ENCODE measurements at regions not wholly inside any gene's neighbourhood (a gene's known extent, or its start where the extent isn't known, plus 50 kb on each side); places are given as distances from the start of the nearest gene placed in this dataset.

DNA sequence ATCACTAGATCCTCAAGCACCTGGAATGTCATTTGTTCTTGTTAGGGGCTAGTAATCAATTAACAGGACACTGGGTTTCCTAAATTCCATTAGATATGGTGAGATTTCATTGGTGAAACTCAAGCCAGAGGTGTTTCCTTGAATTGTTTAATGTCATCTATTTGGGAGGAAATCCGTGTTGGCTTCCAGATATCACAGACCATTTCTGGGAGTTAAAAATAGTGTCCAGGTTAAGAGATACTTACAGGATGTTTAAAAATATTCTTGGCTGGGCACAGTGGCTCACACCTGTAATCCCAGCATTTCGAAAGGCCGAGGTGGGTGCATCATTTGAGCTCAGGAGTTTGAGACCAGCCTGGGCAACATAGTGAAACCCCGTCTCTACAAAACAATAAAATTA lies 688.3 kb upstream of the WWC1 start:
- no peak for DNase-seq
- H3K36me3 ChIP-seq (replicated peaks; ENCODE audit: control insufficient read depth, insufficient read depth, low read length) = no peaks in the 10 kb centered on the region
- H3K27me3 ChIP-seq (ENCODE audit: control insufficient read depth, insufficient read depth, low read length) = no peaks in the 10 kb centered on the region
- no peak overlapping the region for H3K4me3 ChIP-seq (ENCODE audit: insufficient read depth, low read depth, low read length)

DNA sequence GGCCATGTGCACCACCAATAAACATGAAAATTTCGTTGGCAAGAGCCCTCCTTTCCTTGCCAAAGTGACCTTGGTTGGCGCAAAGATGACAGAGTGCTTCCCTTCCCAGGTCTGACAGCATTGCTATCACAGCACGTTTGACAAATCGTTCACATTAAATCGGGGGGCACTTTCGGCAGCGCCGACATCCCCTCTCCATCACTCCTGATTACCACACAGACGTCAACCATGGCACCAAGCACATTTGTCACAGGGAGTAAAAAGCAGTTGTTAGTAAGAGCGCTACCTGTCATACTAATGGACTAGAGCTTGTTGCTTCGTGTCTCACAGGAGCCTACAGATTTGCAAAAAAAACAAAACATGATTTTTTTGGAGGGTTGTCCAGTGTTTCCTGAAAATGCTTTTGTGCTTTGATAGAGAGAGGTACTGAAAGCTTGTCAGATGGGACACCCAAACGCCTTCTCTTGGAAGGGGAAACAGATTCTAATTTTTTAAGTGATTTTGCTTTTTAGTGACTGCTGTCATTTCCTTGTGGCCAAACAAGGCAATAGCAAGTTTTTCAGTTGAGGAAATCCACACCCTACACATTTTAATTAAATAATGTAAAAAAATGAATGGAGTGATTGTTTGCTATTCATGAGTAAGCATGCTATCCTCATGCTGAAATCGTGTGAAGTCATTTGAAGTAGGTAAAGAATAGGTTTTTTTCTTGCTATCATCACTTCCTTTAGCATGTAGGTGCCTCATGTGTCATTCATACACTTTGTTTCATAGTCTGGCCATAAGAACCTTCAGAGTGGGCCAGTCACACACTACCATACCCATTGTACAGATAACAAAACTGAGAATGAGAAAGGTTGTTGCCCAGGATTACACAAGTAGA lies 682.8 kb upstream of the WWC1 start:
- DNase-seq = no peak
- Histone ChIP-seq H3K27me3 (ENCODE audit: control insufficient read depth, insufficient read depth, low read length) (no peaks in the 10 kb centered on the region), H3K36me3 (replicated peaks; ENCODE audit: control insufficient read depth, insufficient read depth, low read length) (no peaks in the 10 kb centered on the region), H3K4me3 (ENCODE audit: insufficient read depth, low read depth, low read length) (no peak overlapping the region)

DNA sequence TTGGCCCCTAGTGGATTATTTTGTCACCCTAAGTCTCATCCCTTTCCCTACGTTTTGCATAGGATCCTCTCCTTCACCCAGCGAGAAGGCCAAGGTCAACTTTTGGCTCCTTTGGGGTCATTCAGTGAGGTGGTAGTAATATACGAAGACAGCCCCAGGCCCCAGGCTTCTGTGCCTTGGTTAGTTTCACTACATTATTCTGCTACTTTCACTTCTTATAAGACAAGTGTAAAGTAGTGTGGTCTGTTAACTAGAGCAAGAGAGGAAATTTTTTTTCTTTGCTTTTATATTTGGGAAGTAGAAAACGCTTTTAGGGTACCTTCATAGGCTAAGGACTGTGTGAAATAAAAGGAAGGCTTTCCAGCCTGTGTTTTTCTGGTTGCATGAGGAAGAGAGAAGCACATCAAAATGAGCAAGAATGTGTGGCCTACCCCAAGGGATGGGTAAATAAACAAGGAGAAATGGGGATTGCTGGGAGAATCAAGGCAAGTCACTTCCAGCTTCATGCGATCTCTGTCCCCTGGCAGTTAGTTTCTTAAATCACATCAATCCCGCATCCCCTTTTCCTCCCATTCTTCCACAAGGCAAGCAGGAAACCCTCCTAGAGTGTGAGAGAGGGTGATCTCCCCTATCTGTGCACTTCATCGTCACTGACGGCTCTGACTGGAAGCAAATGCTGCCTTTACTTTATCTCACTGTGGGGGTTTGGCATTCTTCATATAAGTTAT lies 677.0 kb upstream of the WWC1 start:
- no peak for DNase-seq
- Histone ChIP-seq H3K4me3 (ENCODE audit: insufficient read depth, low read depth, low read length) (no peak overlapping the region), H3K27me3 (ENCODE audit: control insufficient read depth, insufficient read depth, low read length) (no peaks in the 10 kb centered on the region), H3K36me3 (replicated peaks; ENCODE audit: control insufficient read depth, insufficient read depth, low read length) (no peaks in the 10 kb centered on the region)

DNA sequence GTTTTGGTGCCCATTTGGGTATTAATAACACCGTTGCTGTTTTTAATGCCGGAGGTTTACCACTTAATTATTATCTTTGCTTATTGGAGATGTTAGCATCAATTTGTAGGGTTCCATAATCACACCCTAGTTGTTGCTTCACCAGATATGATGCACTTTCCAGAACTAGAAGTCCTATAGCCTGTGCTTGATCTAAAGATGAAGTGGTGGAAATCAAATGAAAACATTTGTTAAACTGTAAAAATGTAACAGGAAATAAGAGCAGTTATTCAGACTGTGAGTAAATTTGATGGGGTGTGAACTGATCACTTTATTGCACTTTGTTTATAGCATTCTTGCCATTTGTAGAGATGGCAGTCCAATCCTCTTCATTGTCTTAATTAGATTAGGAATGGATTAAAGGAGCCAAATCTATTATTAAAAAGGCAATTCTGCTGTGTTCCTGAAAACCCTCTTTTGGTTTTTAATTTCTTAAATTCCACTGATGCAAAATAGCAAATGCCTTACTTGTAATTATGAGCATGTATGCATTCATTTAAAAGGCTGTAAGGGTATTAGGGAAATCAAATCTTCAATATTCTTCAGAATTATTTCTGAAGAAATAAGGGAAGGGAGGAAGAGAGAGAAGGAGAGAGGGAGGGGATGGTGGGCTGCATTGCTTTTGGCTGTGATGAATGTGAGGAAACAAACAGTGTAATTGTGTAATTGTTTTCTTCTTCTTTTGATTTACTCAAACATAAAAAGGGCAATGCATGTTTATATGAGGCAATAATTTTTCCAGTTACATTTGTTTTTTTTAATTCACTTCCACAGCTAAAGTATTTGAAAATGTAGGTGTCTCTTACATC lies 675.2 kb upstream of the WWC1 start:
- no peak for DNase-seq
- no peaks in the 10 kb centered on the region for H3K36me3 ChIP-seq (replicated peaks; ENCODE audit: control insufficient read depth, insufficient read depth, low read length)
- H3K4me3 ChIP-seq (ENCODE audit: insufficient read depth, low read depth, low read length) = no peak overlapping the region
- H3K27me3 ChIP-seq (ENCODE audit: control insufficient read depth, insufficient read depth, low read length) = no peaks in the 10 kb centered on the region

DNA sequence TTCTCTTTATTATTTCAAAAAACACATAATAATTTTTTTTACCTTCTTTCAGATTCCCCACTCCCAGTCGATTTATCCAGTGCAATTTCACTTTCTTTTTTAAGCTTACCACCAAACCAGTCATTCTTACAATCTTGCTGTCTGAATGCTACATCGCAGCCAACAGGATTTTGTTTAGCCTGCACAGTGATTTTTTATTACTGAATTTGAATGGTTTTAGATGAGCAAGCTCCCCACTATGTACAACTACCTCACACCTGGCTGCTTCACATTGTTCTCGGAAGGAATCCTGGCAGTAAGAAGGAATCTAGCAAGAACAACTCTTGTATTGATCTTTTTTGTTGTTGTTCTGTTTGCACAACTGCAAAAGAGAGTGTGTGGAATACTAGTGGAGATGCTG lies 668.1 kb upstream of the WWC1 start:
- Histone ChIP-seq H3K4me3 (ENCODE audit: insufficient read depth, low read depth, low read length) (no peak overlapping the region), H3K36me3 (replicated peaks; ENCODE audit: control insufficient read depth, insufficient read depth, low read length) (no peaks in the 10 kb centered on the region), H3K27me3 (ENCODE audit: control insufficient read depth, insufficient read depth, low read length) (no peaks in the 10 kb centered on the region)
- no peak for DNase-seq

DNA sequence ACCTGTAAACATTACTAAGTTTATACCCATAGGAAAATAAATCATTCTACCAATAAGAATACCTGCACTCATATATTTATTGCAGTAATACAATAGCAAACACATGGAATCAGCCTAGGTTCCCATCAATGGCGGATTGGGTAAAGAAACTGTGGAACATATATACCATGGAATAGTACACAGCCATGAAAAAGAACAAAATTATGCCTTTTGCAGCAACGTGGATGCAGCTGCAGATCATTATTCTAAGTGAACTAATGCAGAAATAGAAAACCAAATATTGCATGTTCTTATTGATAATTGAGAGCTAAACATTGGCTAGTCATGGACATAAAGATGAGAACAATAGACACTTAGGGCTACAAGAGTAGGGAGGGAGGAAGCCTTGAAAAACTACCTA lies 667.4 kb upstream of the WWC1 start:
- no peaks in the 10 kb centered on the region for H3K27me3 ChIP-seq (ENCODE audit: control insufficient read depth, insufficient read depth, low read length)
- H3K36me3 ChIP-seq (replicated peaks; ENCODE audit: control insufficient read depth, insufficient read depth, low read length) = no peaks in the 10 kb centered on the region
- H3K4me3 ChIP-seq (ENCODE audit: insufficient read depth, low read depth, low read length) = no peak overlapping the region
- DNase-seq = no peak

DNA sequence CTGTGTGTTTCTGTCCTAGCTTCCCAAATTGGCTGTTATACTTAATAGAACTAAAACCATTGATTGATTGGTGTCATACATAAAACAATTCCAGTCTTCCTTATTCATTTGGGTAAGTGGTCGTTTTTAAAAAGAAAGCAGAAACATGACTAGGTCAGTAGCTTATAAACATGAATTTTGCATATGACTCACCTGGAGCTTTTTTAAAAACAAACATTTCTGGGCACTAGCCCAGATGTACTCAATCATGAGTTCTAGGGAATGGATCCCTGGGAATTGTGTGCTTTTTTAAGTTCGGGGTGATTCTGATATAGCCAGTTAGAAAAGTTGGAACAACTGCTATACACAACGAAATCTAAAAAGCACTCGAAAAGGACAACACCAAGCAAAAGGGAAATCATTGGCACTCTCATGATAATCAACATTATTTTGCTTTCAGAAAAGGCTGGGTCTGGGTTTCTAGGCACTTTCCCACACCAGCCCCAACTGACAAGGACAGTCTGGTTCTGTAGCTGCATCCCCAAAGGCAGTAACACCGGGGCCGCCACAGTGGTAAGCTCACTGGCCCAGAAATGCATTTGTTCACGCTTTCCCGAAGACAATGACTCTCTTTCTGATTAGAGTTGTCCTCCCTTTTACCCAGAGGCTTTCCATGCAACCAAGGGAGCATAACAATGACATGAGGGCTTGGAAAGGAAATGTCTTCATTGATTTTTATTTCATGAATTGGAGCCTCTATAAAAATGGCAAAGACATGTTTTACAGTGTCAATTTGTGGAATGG lies 664.9 kb upstream of the WWC1 start:
- no peak for DNase-seq
- no peaks in the 10 kb centered on the region for H3K36me3 ChIP-seq (replicated peaks; ENCODE audit: control insufficient read depth, insufficient read depth, low read length)
- H3K27me3 ChIP-seq (ENCODE audit: control insufficient read depth, insufficient read depth, low read length) = no peaks in the 10 kb centered on the region
- H3K4me3 ChIP-seq (ENCODE audit: insufficient read depth, low read depth, low read length) = no peak overlapping the region

DNA sequence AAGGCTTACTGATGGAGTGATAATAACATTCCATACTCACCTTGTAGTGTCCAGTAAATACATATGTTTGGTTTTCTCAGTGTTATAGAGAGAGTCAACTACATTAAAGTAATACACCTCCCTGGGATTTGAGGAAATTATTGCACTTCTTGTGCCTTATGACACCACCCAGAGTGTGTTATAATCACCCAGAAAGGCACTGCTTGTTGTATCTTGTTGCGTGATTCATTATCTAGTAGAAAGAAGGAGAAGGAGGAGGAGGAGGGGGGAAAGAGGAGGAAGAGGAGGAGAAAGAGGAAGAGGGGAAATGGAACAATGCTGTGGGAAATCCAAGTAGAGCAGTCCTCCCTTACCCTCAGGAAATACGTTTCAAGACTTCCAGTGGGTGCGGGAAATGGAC lies 661.8 kb upstream of the WWC1 start:
- DNase-seq = no peak
- H3K4me3 ChIP-seq (ENCODE audit: insufficient read depth, low read depth, low read length) = no peak overlapping the region
- H3K27me3 ChIP-seq (ENCODE audit: control insufficient read depth, insufficient read depth, low read length) = no peaks in the 10 kb centered on the region
- no peaks in the 10 kb centered on the region for H3K36me3 ChIP-seq (replicated peaks; ENCODE audit: control insufficient read depth, insufficient read depth, low read length)

DNA sequence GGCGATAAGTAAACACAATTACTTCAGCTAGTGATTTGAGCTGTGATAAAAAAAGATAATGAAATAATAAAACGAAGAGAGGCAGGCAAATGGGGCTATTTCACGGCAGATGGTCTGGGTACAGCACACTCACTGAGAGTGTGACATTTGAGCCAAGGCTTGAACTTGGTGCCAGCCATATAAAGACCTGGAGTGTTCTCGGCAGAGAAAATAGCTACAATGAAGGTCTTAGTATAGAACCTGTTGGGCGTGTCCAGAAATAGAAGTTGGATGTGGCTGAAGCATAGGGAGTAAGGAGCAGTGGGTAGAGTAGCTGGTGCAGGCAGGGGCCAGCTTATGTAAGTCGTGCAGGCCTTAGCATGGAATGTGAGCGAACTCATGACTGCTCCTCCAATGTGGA lies 660.3 kb upstream of the WWC1 start:
- Histone ChIP-seq H3K27me3 (ENCODE audit: control insufficient read depth, insufficient read depth, low read length) (no peaks in the 10 kb centered on the region), H3K4me3 (ENCODE audit: insufficient read depth, low read depth, low read length) (no peak overlapping the region), H3K36me3 (replicated peaks; ENCODE audit: control insufficient read depth, insufficient read depth, low read length) (no peaks in the 10 kb centered on the region)
- no peak for DNase-seq

DNA sequence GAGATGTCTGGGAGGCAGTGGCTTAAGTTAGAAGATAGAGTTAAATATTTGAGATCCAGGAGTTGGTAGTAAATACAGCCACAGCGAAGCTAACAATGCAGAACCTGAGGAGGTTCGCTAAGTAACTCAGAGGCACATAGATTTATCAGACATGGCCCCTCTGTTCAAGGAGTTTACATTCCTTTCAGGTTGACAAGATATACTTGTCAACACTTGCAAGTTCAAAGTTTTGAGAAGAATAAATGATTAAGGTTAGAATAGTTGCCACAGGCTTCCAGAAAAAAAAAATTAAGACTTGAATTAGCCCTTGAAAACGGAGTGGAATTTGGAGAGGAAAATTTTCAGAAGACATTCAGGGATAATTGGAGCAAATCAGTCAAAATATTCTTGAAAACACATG lies 658.3 kb upstream of the WWC1 start:
- DNase-seq = no peak
- H3K36me3 ChIP-seq (replicated peaks; ENCODE audit: control insufficient read depth, insufficient read depth, low read length) = no peaks in the 10 kb centered on the region
- H3K4me3 ChIP-seq (ENCODE audit: insufficient read depth, low read depth, low read length) = no peak overlapping the region
- no peaks in the 10 kb centered on the region for H3K27me3 ChIP-seq (ENCODE audit: control insufficient read depth, insufficient read depth, low read length)

DNA sequence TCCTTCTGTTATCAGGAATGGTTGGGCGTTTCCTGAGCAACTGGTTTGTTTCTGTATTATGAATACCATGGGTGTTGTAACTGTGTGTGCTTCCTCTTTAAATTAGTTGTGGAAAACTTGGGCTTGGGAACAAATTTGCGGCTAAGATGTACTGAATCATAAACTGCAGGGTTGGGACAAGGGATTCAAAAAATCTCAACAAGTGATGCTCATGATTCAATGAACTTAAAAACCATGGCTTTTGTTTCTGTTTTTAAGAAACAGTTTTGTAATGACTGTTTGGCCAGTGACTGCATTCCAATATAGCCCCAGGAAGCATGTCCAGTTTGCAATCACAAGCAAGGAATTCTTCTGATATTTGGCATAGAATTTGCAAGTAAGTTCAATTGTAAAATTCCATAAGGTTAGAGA lies 657.5 kb upstream of the WWC1 start:
- Histone ChIP-seq H3K4me3 (ENCODE audit: insufficient read depth, low read depth, low read length) (no peak overlapping the region), H3K36me3 (replicated peaks; ENCODE audit: control insufficient read depth, insufficient read depth, low read length) (no peaks in the 10 kb centered on the region), H3K27me3 (ENCODE audit: control insufficient read depth, insufficient read depth, low read length) (no peaks in the 10 kb centered on the region)
- DNase-seq = no peak

DNA sequence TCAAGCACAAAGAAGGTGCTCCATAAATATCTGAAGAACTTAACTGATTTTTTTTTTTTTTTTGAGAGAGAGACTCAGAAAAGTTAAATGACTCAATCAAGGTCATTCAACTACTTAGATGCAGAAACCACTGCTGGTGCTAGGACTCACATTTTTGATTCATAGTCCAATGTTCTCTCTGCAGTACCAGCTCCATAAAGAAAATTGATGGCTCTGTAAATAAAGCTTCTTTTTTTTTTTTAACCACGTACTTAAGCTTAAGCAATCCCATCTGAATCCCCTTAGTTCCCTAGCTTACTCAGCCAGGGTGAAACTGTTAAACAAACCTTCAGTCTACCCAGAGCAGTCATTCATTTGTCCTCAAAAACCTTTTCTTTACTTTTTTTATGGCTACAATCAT lies 657.0 kb upstream of the WWC1 start:
- no peak for DNase-seq
- H3K27me3 ChIP-seq (ENCODE audit: control insufficient read depth, insufficient read depth, low read length) = no peaks in the 10 kb centered on the region
- H3K36me3 ChIP-seq (replicated peaks; ENCODE audit: control insufficient read depth, insufficient read depth, low read length) = no peaks in the 10 kb centered on the region
- H3K4me3 ChIP-seq (ENCODE audit: insufficient read depth, low read depth, low read length) = no peak overlapping the region

DNA sequence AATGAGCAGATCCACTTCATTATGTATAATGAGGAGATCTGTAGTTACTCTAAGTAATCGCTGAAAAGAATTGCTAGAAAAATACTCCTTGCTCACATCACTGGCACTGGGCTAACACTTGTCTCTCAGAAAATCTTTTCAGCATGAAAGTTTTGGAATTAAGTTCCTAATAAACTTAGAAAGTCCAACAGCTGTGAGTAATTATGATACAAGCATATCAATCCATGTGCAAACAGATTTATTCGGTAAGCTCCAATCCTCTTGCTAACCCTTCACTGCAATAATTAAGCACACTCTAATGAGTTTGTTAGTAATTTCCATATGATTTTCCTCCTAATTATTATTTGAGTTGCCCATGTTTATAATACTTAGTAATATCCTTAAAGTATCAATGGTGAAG lies 652.6 kb upstream of the WWC1 start:
- H3K4me3 ChIP-seq (ENCODE audit: insufficient read depth, low read depth, low read length) = no peak overlapping the region
- no peaks in the 10 kb centered on the region for H3K36me3 ChIP-seq (replicated peaks; ENCODE audit: control insufficient read depth, insufficient read depth, low read length)
- no peak for DNase-seq
- H3K27me3 ChIP-seq (ENCODE audit: control insufficient read depth, insufficient read depth, low read length) = no peaks in the 10 kb centered on the region

DNA sequence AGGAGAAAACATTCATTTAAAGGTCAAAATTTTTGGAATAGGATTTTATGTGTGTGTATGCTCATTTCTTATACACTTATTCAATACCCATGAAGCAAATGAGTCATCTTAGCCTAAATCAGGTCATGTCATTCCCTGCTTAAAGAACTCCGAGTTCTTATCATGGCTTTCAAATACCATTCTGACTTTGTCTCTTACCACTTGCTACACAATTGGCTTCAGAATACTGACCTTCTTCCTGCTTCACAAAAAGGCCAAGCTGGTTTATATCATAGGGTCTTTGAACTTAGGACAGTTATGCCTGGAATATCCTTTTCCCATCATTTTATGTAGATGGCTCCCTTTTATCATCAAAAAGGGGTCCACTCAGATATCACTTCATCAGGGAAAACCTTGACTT lies 652.2 kb upstream of the WWC1 start:
- no peak for DNase-seq
- Histone ChIP-seq H3K36me3 (replicated peaks; ENCODE audit: control insufficient read depth, insufficient read depth, low read length) (no peaks in the 10 kb centered on the region), H3K27me3 (ENCODE audit: control insufficient read depth, insufficient read depth, low read length) (no peaks in the 10 kb centered on the region), H3K4me3 (ENCODE audit: insufficient read depth, low read depth, low read length) (no peak overlapping the region)
